ENCODE measurements at regions not wholly inside any gene's neighbourhood (a gene's known extent, or its start where the extent isn't known, plus 50 kb on each side); places are given as distances from the start of the nearest gene placed in this dataset.

DNA sequence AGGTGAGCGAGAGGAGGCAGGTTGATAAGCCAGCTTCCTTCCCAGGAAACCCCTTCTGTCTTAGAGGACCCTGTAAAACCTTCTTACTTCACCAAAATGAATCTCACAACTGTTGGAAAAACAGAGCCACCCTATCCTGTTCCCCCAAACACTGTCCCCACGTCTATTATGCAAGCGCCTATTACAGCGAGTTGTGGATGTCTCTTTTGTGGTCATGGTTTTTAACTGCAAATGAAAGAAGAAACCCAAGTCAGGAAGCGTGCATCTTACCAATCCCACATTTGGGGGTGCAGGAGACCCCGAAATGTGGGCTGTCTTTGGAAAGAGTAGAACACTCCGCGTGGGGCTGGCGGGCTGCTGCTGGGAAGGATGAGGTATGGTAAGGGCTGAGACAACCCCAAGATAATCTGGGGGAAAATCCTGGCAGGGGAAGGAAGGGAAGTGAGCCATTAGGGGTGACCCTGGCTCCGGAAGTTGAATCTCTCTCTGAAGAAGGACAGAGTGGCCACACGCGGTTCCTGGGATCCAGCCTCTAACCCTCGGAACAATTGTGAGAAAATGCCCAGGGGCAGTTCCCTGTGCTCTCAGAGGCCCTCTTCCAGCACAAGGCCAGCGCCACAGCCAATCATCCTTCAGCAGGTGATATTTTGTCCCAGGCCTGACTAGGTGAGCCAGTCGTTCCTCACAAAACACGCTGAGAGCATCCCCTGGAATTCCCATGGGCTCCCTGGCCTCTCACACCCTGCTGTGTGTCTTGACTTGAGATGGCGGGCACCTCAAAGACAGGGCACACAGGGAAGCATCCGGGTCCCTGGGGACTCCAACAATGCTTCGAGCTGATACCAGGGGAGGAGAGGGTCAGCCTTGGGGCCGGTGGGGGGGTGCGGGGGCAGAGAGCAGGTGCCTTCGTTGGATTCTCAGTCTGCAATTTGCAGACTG is 168.5 kb upstream of the IRF2BP2 start:
- DNase-seq (ENCODE audit: low read depth): peak; percentile 12

DNA sequence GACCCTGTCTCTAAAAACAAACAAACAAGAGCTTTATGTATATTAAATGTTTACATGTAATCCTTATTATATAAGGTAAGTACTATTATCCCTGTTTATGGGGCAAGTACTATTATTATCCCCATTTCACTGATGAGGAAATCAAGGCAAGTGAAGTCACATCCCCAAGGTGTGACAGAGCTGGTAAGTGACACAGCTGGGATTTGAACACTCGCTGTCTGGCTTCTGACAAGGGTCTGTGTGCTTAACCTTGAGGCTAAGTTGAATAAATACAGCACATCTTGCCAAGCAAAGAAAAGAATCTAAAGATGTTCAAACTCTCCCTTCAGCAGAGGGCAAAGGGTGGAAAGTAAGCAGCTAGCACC is 167.9 kb upstream of the IRF2BP2 start:
- DNase-seq (ENCODE audit: low read depth): no peak

DNA sequence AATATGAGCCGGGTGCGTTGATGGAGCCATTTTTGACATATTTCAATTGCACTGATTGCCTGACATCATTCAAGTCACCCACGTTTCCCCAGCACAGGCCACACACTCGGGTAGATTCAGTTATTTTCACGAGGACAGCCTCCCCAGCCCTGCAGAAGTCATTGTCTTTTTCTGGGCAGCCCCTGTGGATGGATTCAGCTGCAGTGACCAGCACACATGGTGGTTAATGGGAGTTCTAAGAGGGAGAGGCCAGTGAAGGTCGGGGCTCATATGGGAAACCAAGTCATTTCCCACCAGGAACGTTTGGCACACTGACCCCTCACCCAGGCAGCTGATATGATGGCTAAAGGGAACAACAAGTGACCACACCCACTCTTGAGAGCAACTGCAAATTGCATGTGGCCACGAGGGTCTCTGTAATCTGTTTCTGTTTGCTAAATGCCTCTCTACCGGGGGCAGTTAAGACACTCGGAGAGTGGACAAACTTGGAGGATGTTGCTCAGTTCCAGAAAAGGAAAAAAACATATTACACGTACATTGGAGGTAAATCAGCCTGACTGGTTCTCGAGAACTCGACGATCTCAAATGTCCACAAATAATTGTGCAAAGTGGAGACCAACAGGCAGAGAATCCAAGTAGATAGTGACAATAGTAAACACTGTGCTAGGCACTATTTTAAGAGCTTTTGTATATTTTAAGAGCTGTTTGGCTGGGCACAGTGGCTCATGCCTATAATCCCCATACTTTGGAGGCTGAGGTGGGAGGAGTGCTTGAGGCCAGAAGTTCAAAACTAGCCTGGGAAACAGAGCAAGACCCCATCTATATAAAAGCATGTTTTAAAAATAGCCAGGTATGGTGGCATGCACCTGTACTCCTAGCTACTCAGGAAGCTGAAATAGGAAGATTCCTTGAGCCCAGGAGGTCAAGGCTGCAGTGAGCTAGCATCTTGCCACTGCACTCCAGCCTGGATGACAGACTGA is 167.2 kb upstream of the IRF2BP2 start:
- no peak for DNase-seq (ENCODE audit: low read depth)

DNA sequence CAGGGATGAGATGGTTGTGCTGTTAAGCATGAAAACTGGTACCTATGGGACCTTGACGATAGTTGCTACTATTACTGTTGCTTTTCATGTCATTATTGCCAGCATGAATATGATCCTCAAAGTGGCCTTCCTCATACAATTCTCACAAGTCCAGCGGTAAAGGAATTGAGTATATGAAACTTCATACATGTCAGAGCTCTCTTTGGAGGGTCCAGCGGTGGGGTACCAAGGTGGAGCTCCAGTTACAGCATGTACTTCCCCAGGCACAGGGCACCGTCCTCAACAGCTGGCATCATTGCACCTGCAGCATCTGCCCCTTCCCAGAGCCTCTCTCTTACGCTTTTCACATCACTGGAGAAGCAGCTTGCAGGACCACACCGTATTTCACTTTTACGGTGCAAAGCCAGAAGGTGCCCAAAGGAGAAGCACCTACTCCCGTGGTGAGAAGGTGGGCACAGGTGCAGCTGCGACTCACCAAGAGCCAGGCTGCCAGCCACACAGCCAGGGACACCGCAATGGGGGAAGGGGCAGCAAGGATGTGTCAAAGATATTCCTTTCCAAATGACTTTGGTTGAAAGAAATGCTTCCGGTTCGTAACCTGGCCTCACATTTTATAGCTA is 166.4 kb upstream of the IRF2BP2 start:
- DNase-seq (ENCODE audit: low read depth): no peak

DNA sequence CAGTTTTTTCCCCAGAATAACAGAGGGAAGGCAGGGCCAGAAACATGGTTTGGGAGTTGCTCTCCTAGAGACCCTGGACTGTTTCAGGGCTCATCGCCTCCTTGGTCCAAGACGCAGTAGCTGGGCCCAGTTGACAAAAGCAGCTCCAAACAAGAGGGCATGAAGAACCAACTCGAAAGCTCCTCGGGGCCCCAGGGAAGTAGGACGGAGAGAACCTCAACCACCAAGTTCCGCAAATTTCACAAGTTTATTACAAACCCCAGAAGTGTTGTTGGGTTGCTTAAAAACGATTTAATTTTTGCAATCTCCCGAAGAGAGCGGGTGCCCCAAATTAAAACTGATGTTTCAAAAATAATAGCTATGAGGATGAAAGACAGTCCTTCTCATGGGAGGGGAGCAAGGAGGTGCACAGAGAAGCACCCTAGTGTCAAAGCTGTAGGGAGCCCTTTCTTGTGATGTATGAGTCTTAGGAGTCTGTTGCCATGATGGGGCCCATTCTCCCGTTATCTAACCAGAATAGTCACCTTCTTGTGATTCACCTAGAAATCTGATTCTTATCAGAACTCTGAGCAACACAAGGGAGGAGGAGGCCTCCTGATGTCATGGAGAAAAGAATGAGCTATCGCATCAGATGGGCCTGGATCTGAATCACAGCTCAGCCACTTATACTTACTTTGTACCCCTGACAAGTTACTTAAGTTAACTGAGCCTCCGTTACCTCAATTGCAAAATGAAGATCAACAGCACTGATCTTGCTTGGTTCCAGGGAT is 165.7 kb upstream of the IRF2BP2 start:
- DNase-seq (ENCODE audit: low read depth): no peak

DNA sequence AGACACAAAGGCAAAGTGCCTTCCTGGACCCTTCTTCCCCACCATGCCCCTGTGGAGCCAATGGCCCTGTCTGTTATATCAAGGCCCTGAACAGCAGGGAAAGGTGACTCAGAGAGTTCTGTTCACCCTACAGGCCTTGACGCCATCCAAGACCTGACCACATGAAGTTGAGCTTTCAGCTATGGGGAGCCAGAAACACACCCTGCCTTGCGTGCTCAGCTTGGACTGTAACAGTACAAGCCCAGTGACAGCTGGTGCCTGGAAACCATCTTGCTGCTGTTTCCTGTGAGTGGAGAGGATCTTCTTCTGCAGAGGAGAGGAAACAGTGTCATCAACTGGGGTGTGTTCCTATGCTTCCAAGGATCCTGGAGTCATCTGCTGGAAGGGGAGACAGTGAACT is 165.0 kb upstream of the IRF2BP2 start:
- DNase-seq (ENCODE audit: low read depth): no peak

DNA sequence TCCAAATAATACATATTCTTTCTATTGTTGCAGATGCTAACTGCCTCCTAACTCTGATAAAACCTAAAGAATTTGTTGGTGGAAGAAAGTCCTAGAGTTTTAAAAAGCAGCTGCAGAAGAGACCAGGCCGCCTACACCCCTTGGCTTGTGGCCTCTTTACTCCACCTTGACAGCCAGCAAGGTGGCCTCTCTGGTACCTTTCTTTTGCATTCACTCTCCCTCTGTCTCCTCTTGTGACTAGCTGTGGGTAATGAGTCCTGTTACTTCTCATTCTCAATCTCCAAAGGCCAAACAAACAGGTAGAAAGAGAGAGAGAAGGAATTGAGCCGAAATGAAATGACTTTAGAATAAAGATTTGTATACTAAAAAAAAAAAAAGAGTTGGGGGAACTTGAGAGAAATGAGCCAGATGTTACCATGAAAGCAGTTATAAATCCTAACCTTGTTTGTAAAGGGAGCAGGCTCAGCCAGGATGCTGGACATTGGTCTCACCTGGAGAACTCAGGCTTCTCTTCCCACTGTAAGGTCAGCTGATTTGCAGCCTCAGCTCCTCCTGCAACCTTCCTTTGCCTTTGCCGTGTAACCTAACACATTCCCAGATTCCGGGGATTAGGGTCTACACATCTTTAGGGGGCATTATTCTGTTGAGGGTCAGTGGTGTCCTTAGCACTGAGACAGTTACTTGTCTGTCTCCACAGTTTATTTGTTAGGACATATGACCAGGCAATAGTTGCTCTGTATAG is 164.1 kb upstream of the IRF2BP2 start:
- DNase-seq (ENCODE audit: low read depth): no peak

DNA sequence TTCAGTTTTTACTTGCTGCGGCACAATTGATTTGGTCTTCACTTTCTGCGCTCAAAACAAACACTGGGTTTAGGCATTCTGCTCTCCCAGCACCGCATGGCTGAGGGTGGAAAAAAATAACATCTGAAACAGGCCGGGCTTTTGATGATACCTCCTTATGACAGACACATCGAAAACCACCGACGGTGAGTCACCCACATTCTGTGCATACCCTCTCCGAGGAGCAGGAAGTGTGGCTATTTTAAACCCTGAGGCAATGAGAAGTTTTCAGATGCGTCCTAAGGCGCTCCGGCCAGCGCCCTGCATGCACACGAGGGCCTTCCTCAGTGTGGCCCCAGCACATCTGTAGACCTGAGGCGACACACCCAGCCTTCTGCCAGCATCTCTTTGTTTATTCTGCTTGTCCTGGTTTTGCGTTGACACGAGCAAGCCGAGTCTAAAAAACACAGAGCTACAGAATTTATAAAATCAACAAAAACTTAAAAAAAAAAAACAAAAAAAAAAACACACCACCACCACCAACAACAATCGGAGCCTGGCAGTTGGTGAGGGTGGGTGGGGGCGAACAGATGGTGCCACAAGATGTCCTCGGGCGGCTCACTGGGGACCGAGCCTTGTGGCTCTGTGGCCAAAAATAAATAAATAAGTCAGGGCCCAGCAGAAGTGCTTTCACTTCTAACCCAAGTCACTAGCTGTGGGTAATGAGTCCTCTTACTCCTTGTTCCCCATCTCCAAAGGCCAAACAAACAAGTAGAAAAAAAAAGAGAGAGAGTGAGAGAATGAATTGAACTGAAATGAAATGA is 162.6 kb upstream of the IRF2BP2 start:
- peak; percentile 99 for DNase-seq (ENCODE audit: low read depth)

DNA sequence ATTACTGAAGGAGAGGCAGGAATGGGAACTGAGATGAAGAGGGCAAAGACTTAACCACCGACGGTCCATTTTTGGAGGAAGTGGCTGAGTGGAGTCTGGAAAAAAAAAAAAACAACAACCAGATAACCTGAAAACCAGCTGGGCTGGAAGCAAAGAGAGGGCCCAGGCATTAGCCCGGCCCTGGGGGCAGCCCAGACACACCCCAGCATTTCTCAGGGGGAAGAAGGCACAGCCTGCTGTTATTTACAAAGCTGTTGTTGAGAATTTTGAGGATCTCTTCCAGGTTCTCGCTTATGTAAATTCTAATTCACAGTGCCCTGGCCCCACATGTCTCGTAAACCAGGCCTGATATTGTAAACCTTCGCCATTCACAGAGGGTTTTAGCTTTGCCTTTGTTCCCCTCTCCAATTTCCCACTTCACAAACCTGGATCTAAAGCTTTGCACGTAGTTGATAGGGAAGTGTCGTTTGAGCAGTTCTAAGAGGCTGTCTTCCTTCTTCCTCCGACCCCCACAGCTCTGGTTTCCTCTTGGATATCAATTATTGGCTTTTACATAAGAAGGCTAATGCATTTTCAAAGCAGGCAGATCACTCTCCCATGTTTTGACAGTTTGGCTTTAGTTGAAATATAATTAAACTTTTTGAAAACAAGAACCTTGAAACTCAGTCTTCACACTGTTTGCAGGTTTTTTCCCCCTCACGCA is 161.8 kb upstream of the IRF2BP2 start:
- DNase-seq (ENCODE audit: low read depth): peak; percentile 45

DNA sequence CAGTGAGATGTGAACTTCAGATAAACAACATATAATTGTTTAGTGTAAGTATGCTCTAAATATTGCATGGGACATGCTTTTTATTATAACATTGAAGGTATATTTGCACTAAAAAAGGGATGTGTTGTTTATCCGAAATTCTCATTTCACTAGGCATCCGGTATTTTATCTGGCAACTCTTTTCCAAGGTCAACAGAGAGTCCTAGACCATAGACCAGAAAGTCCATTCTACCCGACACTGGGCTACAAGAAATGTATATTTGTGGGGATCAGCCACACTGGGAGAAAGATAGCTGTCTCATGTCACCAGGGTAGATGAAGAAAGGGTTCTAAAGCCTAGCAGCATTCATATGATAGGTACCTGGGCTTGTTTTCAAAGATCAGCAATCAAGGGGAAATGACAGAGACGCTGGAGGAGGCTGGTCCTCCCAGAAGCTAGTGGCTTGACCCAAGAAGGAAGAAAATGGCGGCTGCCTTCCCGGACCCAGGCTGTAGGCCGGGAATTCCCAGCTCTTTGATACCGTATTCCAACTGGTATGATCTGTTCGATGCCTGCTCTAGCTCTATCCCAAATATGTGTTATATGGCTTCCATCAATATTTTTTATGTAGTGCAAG is 161.1 kb upstream of the IRF2BP2 start:
- DNase-seq (ENCODE audit: low read depth): no peak

DNA sequence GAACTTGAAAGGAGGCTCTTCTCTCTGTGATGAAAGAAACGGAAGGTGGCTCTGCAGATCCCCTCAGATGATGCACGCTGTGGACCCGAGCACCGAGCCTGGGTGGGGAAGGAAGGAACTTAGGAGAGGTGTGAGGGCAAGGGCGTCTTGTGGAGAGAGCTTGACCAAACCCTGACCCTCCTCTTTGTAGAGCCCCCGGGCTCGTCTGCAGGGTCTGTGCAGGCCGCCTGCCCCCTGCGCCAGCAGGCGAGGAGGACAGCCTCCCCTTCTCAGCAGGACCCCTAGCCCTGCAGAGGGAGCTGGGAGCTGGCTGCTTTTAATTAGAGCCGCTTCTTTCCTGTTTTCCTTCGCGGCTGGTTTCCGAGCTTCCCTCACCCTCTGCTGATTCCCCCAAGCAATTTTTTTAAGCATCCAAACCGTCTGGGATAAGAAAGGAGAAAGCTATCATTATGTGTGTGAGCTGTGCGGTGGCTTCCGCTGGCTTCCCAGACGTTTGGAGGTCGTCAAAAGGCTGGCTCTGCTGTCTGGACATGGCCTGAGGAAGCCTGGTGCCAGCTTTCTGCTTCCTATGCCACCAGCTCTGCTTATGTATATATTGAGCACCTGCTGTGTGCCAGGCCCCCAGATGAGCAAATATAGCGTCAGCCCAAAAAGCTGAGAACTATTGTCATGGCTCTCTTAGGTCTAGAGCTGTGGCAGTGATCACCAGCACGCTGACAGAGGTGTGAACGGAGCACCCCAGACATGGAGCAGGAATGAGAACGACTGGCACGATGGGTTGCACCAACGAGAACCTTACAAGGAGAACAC is 160.2 kb upstream of the IRF2BP2 start:
- DNase-seq (ENCODE audit: low read depth): no peak

DNA sequence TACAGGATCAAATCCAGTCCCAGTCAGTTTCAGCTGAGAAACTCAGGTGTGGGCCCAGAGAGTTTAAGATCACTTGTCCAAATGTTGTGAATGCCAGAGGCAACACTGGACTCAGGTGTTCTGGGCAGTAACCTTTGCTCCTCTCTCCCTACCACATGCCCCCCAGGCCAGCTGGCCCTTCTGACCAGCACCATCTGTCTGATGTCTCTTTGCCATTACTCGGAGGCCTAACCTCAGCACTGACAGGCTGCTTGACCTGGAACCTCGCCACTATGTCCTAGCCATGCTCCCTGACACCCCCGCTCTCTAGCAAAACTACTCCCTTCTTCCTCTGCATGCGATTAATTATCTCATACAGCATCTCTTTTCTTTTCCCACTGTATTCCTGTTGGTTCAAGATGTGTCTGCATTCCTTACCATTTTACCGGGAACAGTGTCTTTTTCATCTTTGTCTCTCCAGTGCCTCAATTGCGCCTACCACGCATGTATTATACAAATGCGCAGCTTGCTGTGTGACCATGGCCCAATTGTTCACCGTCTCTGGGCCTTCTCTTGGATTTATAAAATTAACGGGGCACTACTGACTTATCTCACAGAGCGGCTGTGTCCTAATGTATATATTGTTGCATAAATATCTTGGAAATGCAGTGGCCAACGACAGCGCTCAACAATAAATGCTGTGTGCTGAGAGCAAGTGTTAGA is 159.5 kb upstream of the IRF2BP2 start:
- DNase-seq (ENCODE audit: low read depth): no peak

DNA sequence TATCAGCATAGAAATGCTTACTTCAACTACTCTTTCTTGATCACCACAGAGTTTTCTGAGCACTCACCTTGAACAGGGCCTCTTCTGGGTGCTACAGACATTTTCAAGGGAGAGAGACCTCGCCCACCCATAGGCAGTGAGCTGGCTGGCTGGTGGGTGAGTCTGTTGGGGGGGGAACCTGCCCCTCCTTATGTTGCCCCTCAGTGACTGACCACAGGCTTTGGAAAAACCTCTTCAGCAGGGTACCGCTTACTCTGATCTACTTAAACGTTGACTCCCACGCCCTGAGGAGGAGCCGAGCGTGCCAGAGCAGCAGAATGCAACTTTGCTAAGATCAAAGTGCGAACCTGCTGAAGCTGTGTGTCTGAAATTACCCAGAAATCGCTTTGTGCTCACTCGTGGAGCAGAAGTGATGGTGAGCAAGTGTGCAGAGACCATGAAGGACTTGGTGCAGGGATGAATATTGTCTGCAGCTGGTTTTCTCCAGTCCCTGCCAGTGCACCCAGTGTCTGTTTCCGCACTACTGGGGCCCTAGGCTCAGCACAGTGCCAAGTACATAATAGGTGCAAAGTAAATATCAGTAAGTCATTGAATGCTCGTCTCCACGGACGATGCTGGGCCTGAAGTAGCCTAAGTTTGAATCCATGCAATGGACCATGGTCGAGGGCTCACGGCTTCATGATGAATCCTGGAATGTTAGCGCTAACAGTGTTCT is 158.7 kb upstream of the IRF2BP2 start:
- DNase-seq (ENCODE audit: low read depth): no peak

DNA sequence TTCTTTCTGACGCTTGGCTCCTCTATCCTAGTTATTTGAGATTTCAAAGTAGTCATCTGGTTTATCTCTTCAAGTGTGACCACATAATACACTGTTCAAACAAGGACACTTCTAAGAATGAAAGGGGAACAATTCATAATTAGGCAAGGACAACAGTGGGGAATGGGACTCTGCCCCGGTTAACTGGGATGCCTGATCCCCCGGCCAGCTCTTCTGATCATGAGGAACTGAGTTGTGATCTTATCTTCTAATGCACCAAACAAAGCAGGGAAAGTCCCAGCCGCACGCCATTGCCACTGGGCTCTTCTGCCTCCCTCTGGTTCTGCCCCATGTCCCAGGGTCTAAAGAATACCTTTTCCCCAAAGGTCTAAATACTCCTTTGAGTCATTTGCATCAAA is 158.2 kb upstream of the IRF2BP2 start:
- DNase-seq (ENCODE audit: low read depth): no peak

DNA sequence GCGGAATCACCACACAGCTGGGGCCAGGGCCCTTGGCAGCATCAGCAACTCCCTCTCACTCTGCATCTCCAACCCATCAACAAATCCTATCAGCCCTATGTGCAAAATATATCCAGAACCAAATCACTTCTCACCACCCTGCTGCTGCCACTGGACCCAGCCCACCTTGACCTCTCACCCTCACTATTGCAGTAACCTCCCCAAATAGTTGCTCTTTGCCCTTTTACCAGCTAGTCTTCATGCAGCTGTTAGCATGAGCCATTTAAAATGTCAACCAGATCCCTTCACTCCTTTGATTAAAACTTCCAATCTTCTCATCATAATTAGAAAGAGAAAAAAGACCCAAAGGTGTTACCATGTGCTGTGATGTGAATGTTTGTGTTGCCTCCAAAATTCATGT is 155.7 kb upstream of the IRF2BP2 start:
- no peak for DNase-seq (ENCODE audit: low read depth)

DNA sequence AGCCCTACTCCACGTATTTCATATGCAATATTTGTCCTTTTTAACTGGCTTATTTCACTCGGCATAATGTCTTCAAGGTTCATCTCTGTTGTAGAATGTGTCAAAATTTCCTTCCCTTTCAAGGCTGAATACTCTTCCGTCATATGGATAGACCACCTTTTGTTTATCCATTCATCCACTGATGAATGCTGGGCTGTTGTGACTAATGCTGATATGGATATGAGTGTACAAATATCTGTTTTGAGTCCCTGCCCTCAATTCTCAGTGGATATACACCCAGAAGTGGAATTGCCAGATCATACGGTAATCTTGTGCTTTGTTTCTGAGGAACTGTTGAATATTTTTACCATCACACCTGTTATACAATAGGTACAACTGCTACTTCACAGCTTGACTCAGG is 155.2 kb upstream of the IRF2BP2 start:
- no peak for DNase-seq (ENCODE audit: low read depth)

DNA sequence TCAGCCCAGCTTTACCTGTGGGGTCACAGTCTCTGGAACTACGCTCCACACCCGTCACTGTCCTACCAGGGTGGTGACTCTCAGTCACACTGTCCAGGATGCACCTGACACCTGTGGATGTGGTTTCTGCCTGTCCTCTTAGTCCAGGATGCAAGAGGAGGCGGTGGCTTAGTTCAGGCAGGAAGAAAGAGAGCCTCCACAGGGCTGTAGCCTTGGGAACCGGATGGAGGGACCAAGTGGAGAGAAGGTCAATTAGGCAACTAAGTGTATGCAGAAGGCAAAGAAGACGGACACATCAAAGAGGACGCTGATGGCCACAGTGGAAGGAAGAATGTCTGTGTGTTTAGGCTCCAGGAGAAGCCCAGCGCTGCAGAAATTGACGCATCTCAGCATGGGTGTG is 153.9 kb upstream of the IRF2BP2 start:
- no peak for DNase-seq (ENCODE audit: low read depth)

Data from Daoy (cell line).